ENCODE measurements at regions not wholly inside any gene's neighbourhood (a gene's known extent, or its start where the extent isn't known, plus 50 kb on each side); places are given as distances from the start of the nearest gene placed in this dataset.

GRCh38 chr5:154133591-154133990, 56.9 kb upstream of the GALNT10 start:
- POLR2A ChIA-PET (ENCODE audit: partially characterized antibody), result no interaction called here
- H3K4me1 ChIP-seq (replicated peaks in 1 of 4; ENCODE audit: control insufficient read depth in 3 of 4, insufficient read depth in 4 of 4, low read length in 3 of 4), result peaks cover 0 to 3% (median 0%) of the 10 kb centered on the region in 4 experiments; a peak in 1 of 7 replicates
- no peak overlapping the region for H3K4ac ChIP-seq (replicated peaks; ENCODE audit: insufficient read length, low read depth, low read length)
- WGBS, 2 experiments (ENCODE audit: extremely low coverage in 1 of 2, insufficient coverage in 1 of 2, insufficient read length in 1 of 2, insufficient replicate concordance in 2 of 2, low coverage in 1 of 2, low lambda C conversion rate in 2 of 2, missing lambda C conversion rate in 1 of 2), result 82% methylated on average over 10 of the region's 10 CpGs; no CpG with 5 or more reads in 1 of the 2 experiments
- no peak overlapping the region for H3K18ac ChIP-seq (ENCODE audit: extremely low read depth, low read length)
- no peaks in the 10 kb centered on the region for H3K9me3 ChIP-seq (ENCODE audit: insufficient read depth in 2 of 2, low read depth in 1 of 2, low read length in 1 of 2)
- H2BK20ac ChIP-seq (ENCODE audit: low read length), result no peak overlapping the region
- H3K4me2 ChIP-seq (ENCODE audit: insufficient read depth in 1 of 2, low read depth in 2 of 2, low read length in 2 of 2), result no peak overlapping the region
- no peak overlapping the region for H2BK5ac ChIP-seq (ENCODE audit: low read depth, low read length)
- no peak overlapping the region for H3K56ac ChIP-seq (replicated peaks; ENCODE audit: insufficient read length, low read depth, low read length)
- H3K14ac ChIP-seq (ENCODE audit: insufficient read length), result no peak overlapping the region
- no peak overlapping the region; the same call in 1 of the 2 replicates for H4K8ac ChIP-seq (ENCODE audit: extremely low read depth, insufficient read depth, low read length)
- no peak overlapping the region for H3K23ac ChIP-seq (ENCODE audit: insufficient read length)
- FAIRE-seq (no peak), DNase-seq (ENCODE audit: low read depth in 1 of 2, low spot score in 2 of 2) (no peak)
- H3K27ac ChIP-seq (ENCODE audit: low read depth, low read length), result no peak overlapping the region
- no peaks in the 10 kb centered on the region for H4K20me1 ChIP-seq (replicated peaks in 1 of 2; ENCODE audit: control insufficient read depth in 1 of 2, insufficient read depth in 2 of 2, low read length in 2 of 2)
- no peak overlapping the region for H3K9ac ChIP-seq (replicated peaks in 1 of 4; ENCODE audit: extremely low read depth in 1 of 4, low read depth in 3 of 4, low read length in 3 of 4)
- no peak overlapping the region for H4K91ac ChIP-seq (replicated peaks; ENCODE audit: insufficient read length, low read length)
- no peak for TF ChIP-seq TAF7 (optimal IDR thresholded peaks at IDR 0.05; ENCODE audit: borderline replicate concordance, low read depth, low read length)
- no peak for TF ChIP-seq CTCF (IDR thresholded peaks at IDR 0.05; ENCODE audit: control extremely low read depth in 1 of 3, insufficient read depth in 1 of 3, low read depth in 1 of 3, low read length in 3 of 3)
- TF ChIP-seq HDAC6 (IDR thresholded peaks at IDR 0.05; ENCODE audit: low read depth, low read length), result no peak
- no peak for TF ChIP-seq POU5F1 (IDR thresholded peaks at IDR 0.05; ENCODE audit: low read depth, low read length)
- no peak for TF ChIP-seq TBP (IDR thresholded peaks at IDR 0.05; ENCODE audit: low read depth, low read length)
- TF ChIP-seq KDM1A (IDR thresholded peaks at IDR 0.05; ENCODE audit: borderline replicate concordance, low read length), result no peak
- TF ChIP-seq ATF2 (IDR thresholded peaks at IDR 0.05; ENCODE audit: low read length), result no peak
- H2AFZ ChIP-seq (ENCODE audit: low read length), result no peak overlapping the region
- no peaks in the 10 kb centered on the region for H3K79me1 ChIP-seq (ENCODE audit: low read depth, low read length)
- no peak overlapping the region for H2BK120ac ChIP-seq (replicated peaks; ENCODE audit: low read depth, low read length)
- no peak overlapping the region for H4K5ac ChIP-seq (ENCODE audit: insufficient read length, low read depth, low read length)
- no peak overlapping the region for H2AK5ac ChIP-seq (ENCODE audit: low read depth, low read length)
- CTCF ChIA-PET (ENCODE audit: partially characterized antibody), result interaction anchor here (0.8 to 4.6 kb wide), 6 partner anchors 11 to 273 kb away, joined by 3 to 26 read pairs (median 3); no protein-coding TSS in a partner anchor
- H2BK12ac ChIP-seq (ENCODE audit: low read depth, low read length), result no peak overlapping the region
- no peak overlapping the region for H2BK15ac ChIP-seq (ENCODE audit: low read length)
- no peak overlapping the region for H3K4me3 ChIP-seq (ENCODE audit: extremely low read depth in 1 of 4, insufficient read depth in 2 of 4, low read depth in 3 of 4, low read length in 4 of 4)
- no peaks in the 10 kb centered on the region for H3K79me2 ChIP-seq (ENCODE audit: control insufficient read depth in 1 of 2, insufficient read depth in 2 of 2, low read length in 2 of 2)
- no peaks in the 10 kb centered on the region for H3K27me3 ChIP-seq (replicated peaks in 1 of 4; ENCODE audit: control insufficient read depth in 3 of 4, extremely low read depth in 1 of 4, insufficient read depth in 3 of 4, low read length in 3 of 4)
- H3K36me3 ChIP-seq (ENCODE audit: control insufficient read depth in 2 of 4, insufficient read depth in 4 of 4, low read length in 3 of 4), result no peaks in the 10 kb centered on the region
- no peaks in the 10 kb centered on the region for H3K23me2 ChIP-seq (ENCODE audit: low read depth, low read length)
